OCI-LY1 (cell line): ENCODE measurements at regions not wholly inside any gene's neighbourhood (a gene's known extent, or its start where the extent isn't known, plus 50 kb on each side); places are given as distances from the start of the nearest gene placed in this dataset.

Experiments
- CTCF ChIP-seq: fragments of 200-600 bp; sonication (generic), shearing (Covaris generic); IDR thresholded peaks from 2 replicates; pipeline ENCODE4 v1.5.1; 2017; ENCODE audit warnings: mild to moderate bottlenecking, antibody characterized with exemption, low read length, moderate library complexity, mixed read lengths
- EZH2 ChIP-seq: fragments of 200-600 bp; sonication (generic), shearing (Covaris generic); IDR thresholded peaks from 2 replicates; pipeline ENCODE4 v1.8.0; 2017; ENCODE audit warnings: borderline replicate concordance, mixed run types, mild to moderate bottlenecking, antibody characterized with exemption, low read length, moderate library complexity, mixed read lengths

GRCh38 chr5:42120070-42120469, 195.0 kb downstream of the FBXO4 start:
- TF ChIP-seq CTCF (no peak), EZH2 (no peak)
